GM12878 (cell line): ENCODE measurements at regions not wholly inside any gene's neighbourhood (a gene's known extent, or its start where the extent isn't known, plus 50 kb on each side); places are given as distances from the start of the nearest gene placed in this dataset.

Experiments used
- ATAC-seq: fragments of 200-7000 bp; cut with Tn5 transposase; 3 replicates; pipeline ENCODE4 v1.9.1; 2020; ENCODE audit warnings: mild to moderate bottlenecking, moderate library complexity
- BruUV-seq: library from RNA; stranded (reverse); fragments of 400-500 nt; replicated peaks from 2 replicates; lab custom pipeline; 2021; lab: Mats Ljungman, UMichigan
- CTCF ChIA-PET: fragments of 300-600 bp; sonication (Branson Sonifier 250); formaldehyde crosslinking; extraction: SDS; loops from one replicate; lab custom pipeline; 2021; ENCODE audit warnings: inconsistent platforms; lab: Yijun Ruan, JAX
- POLR2A ChIA-PET: fragments of 350-600 bp; formaldehyde crosslinking; extraction: SDS; loops from one replicate; lab custom pipeline; 2021; ENCODE audit warnings: inconsistent platforms; lab: Charles Lee
- RAD21 ChIA-PET: fragments of 300-600 bp; sonication (Branson Sonifier 250); formaldehyde crosslinking; loops from one replicate; lab custom pipeline; 2023; ENCODE audit warnings: antibody characterized with exemption; ENCODE audit not compliant: unreplicated experiment; lab: Charles Lee
- SMC1A ChIA-PET: fragments of 300-600 bp; sonication (Branson Sonifier 250); formaldehyde crosslinking; loops from one replicate; lab custom pipeline; 2023; ENCODE audit not compliant: unreplicated experiment, uncharacterized antibody; lab: Charles Lee
- DNase-seq: peaks from one replicate; pipeline ENCODE4 v3.0.0-alpha.2; 2011; ENCODE audit warnings: low read depth, low spot score
- FAIRE-seq: peaks from 3 replicates; lab custom pipeline; 2011; peaks lifted over from hg19 to GRCh38; lab: Jason Lieb, UNC
- H2AFZ ChIP-seq: 2 replicates; pipeline ENCODE4 v1.6.0; 2011; ENCODE audit warnings: low read depth, low read length, control low read depth; ENCODE audit not compliant: control insufficient read depth
- H3K27ac ChIP-seq: 2 replicates; pipeline ENCODE4 v1.5.1; 2011; ENCODE audit warnings: control low read depth; ENCODE audit not compliant: control insufficient read depth, insufficient read depth
- H3K27me3 ChIP-seq, 2 experiments: replicated peaks in 1 of 2; 2 replicates each; pipeline versions ENCODE4 v1.6.0 to v1.6.1; 2011; ENCODE audit warnings: low read length in 1 of 2; ENCODE audit not compliant: control insufficient read depth in 2 of 2, insufficient read depth in 2 of 2
- H3K36me3 ChIP-seq, 2 experiments: 2 replicates each; pipeline ENCODE4 v1.5.1; 2011; ENCODE audit warnings: low read length in 1 of 2; ENCODE audit not compliant: control insufficient read depth in 2 of 2, insufficient read depth in 2 of 2
- H3K4me1 ChIP-seq: 2 replicates; pipeline ENCODE4 v1.6.1; 2011; ENCODE audit warnings: mild to moderate bottlenecking, low read length, moderate library complexity, mixed read lengths; ENCODE audit not compliant: control insufficient read depth, insufficient read depth
- H3K4me2 ChIP-seq: 2 replicates; pipeline ENCODE4 v1.6.0; 2011; ENCODE audit warnings: control low read depth; ENCODE audit not compliant: control insufficient read depth, insufficient read depth
- H3K4me3 ChIP-seq: fragments of 200-600 bp; sonication (generic); 2 replicates; pipeline ENCODE4 v1.5.1; 2016
- H3K79me2 ChIP-seq: 2 replicates; pipeline ENCODE4 v1.6.0; 2011; ENCODE audit warnings: low read length; ENCODE audit not compliant: control insufficient read depth, insufficient read depth
- H3K9ac ChIP-seq: 2 replicates; pipeline ENCODE4 v1.8.0; 2011; ENCODE audit warnings: low read length, control low read depth, mixed read lengths; ENCODE audit not compliant: control insufficient read depth, insufficient read depth
- H3K9me3 ChIP-seq: replicated peaks from 3 replicates; pipeline ENCODE4 v1.5.1; 2011; ENCODE audit warnings: mild to moderate bottlenecking, low read length; ENCODE audit not compliant: control insufficient read depth, insufficient read depth
- H4K20me1 ChIP-seq: 2 replicates; pipeline ENCODE4 v1.6.0; 2011; ENCODE audit not compliant: control insufficient read depth, insufficient read depth
- ASH2L ChIP-seq: fragments of 300-600, 200-600 bp; sonication (generic); IDR thresholded peaks from 2 replicates; pipeline ENCODE4 v1.6.1; 2017; ENCODE audit warnings: low read depth, mild to moderate bottlenecking, borderline replicate concordance
- GATAD2B ChIP-seq: fragments of 450-650 bp; conservative IDR thresholded peaks from 2 replicates; pipeline ENCODE4 v1.6.1; 2017; ENCODE audit warnings: low read depth, mild to moderate bottlenecking, moderate library complexity
- IKZF1 ChIP-seq: fragments of 450-650 bp; conservative IDR thresholded peaks from 2 replicates; pipeline ENCODE4 v1.6.1; 2017; ENCODE audit warnings: antibody characterized with exemption, mild to moderate bottlenecking
- KDM1A ChIP-seq: fragments of 200-600 bp; sonication (generic); IDR thresholded peaks from 2 replicates; pipeline ENCODE4 v1.6.1; 2016; ENCODE audit warnings: borderline replicate concordance
- PAX5 ChIP-seq: IDR thresholded peaks from 2 replicates; pipeline ENCODE4 v1.6.1; 2011; ENCODE audit warnings: low read depth, low read length, borderline replicate concordance
- POU2F2 ChIP-seq: IDR thresholded peaks from 3 replicates; pipeline ENCODE4 v1.6.1; 2011; ENCODE audit warnings: low read depth, mild to moderate bottlenecking, low read length, borderline replicate concordance
- WRNIP1 ChIP-seq: IDR thresholded peaks from 2 replicates; pipeline ENCODE4 v1.6.1; 2011; ENCODE audit warnings: low read depth, low read length, improper control_type of control experiment, borderline replicate concordance
- YBX1 ChIP-seq: fragments of 450-650 bp; IDR thresholded peaks from 2 replicates; pipeline ENCODE4 v1.6.1; 2016; ENCODE audit warnings: antibody characterized with exemption
- YY1 ChIP-seq: IDR thresholded peaks from 2 replicates; pipeline ENCODE4 v1.6.1; 2011; ENCODE audit warnings: low read depth, mild to moderate bottlenecking, low read length
- WGBS: methylation state at CpG from one replicate; pipeline ENCODE4 v1.1.6; 2016; ENCODE audit warnings: low lambda C conversion rate; ENCODE audit not compliant: insufficient replicate concordance, insufficient coverage; ENCODE audit errors: missing lambda C conversion rate; 5-methylcytosine and 5-hydroxymethylcytosine counted together
- in situ Hi-C: fragments of 300-500 bp; cut with MboI; formaldehyde crosslinking; loops from 9 replicates; pipeline ENCODE4 v1.14.3; 2018; ENCODE audit warnings: mixed read lengths
- intact Hi-C: fragments of 100-400 bp; cut with micrococcal nuclease; formaldehyde crosslinking; loops from one replicate; pipeline ENCODE4 v1.14.2; 2022; ENCODE audit not compliant: unreplicated experiment
- TF ChIP-seq, protein P1 (sequence below): fragments of 450-650 bp; IDR thresholded peaks from 2 replicates; pipeline ENCODE4 v1.6.1; 2018; ENCODE audit warnings: borderline replicate concordance, mild to moderate bottlenecking; ENCODE audit not compliant: partially characterized antibody
- TF ChIP-seq, protein P2 (sequence below): IDR thresholded peaks from 2 replicates; pipeline ENCODE4 v1.6.1; 2011; ENCODE audit warnings: borderline replicate concordance, low read depth, mild to moderate bottlenecking, moderate library complexity, low read length; ENCODE audit not compliant: insufficient read depth, poor library complexity, severe bottlenecking
- TF ChIP-seq, protein P3 (sequence below): fragments of 450-650 bp; formaldehyde crosslinking; IDR thresholded peaks from 2 replicates; pipeline ENCODE4 v1.4.0; 2020; ENCODE audit warnings: mild to moderate bottlenecking, moderate library complexity
- TF ChIP-seq, protein P4 (sequence below): fragments of 450-650 bp; IDR thresholded peaks from 2 replicates; pipeline ENCODE4 v1.6.1; 2016; ENCODE audit warnings: mild to moderate bottlenecking, moderate library complexity, borderline replicate concordance

DNA sequence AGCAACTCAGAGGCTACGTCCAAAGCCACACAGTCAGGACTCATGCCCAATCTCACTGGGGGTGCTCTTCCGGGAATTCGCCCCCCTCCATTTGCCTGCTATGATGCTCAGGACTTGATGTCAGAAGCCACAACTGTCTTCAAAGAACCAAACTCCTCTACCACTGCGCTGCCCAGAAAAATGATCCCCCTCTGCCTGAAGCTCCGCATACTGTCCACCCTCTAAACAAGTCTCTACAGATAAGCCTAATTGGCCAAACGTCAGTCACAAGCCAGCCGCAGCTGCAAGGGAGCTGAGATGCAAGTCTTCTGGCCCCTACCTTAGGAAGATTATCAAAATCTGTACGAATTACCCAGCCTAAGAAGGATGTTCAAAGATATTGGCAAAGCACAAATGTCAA, 294.6 kb downstream of the BUD13 start:
- no peak overlapping the region for H3K9ac ChIP-seq
- no peaks in the 10 kb centered on the region for H4K20me1 ChIP-seq
- ChIA-PET POLR2A (no interaction called here), CTCF (interaction anchor here (0.6 to 1.0 kb wide), 2 partner anchors 147 to 164 kb away, joined by 3 read pairs; no protein-coding TSS in a partner anchor), RAD21 (no interaction called here), SMC1A (no interaction called here)
- H3K27ac ChIP-seq = no peak overlapping the region
- no TSS peak for BruUV-seq
- H3K27me3 ChIP-seq = peaks cover 0 to 1% of the 10 kb centered on the region in 2 experiments; a peak in 2 of 4 replicates
- FAIRE-seq (no peak), ATAC-seq (no peak), DNase-seq (no peak)
- no peaks in the 10 kb centered on the region for H3K9me3 ChIP-seq
- 22% methylated on average over 8 of the region's 8 CpGs for WGBS
- intact Hi-C loops (no loop called here), in situ Hi-C loops (no loop called here)
- no peak overlapping the region for H2AFZ ChIP-seq
- no peaks in the 10 kb centered on the region for H3K4me1 ChIP-seq
- no peaks in the 10 kb centered on the region for H3K36me3 ChIP-seq
- no peak overlapping the region for H3K4me3 ChIP-seq
- H3K4me2 ChIP-seq = no peak overlapping the region
- H3K79me2 ChIP-seq = no peaks in the 10 kb centered on the region
- TF ChIP-seq, protein P1, sequence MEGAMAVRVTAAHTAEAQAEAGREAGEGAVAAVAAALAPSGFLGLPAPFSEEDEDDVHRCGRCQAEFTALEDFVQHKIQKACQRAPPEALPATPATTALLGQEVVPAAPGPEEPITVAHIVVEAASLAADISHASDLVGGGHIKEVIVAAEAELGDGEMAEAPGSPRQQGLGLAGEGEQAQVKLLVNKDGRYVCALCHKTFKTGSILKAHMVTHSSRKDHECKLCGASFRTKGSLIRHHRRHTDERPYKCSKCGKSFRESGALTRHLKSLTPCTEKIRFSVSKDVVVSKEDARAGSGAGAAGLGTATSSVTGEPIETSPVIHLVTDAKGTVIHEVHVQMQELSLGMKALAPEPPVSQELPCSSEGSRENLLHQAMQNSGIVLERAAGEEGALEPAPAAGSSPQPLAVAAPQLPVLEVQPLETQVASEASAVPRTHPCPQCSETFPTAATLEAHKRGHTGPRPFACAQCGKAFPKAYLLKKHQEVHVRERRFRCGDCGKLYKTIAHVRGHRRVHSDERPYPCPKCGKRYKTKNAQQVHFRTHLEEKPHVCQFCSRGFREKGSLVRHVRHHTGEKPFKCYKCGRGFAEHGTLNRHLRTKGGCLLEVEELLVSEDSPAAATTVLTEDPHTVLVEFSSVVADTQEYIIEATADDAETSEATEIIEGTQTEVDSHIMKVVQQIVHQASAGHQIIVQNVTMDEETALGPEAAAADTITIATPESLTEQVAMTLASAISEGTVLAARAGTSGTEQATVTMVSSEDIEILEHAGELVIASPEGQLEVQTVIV = no peak
- no peak for TF ChIP-seq IKZF1
- TF ChIP-seq, protein P2, sequence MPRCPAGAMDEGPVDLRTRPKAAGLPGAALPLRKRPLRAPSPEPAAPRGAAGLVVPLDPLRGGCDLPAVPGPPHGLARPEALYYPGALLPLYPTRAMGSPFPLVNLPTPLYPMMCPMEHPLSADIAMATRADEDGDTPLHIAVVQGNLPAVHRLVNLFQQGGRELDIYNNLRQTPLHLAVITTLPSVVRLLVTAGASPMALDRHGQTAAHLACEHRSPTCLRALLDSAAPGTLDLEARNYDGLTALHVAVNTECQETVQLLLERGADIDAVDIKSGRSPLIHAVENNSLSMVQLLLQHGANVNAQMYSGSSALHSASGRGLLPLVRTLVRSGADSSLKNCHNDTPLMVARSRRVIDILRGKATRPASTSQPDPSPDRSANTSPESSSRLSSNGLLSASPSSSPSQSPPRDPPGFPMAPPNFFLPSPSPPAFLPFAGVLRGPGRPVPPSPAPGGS = no peak
- TF ChIP-seq, protein P3, sequence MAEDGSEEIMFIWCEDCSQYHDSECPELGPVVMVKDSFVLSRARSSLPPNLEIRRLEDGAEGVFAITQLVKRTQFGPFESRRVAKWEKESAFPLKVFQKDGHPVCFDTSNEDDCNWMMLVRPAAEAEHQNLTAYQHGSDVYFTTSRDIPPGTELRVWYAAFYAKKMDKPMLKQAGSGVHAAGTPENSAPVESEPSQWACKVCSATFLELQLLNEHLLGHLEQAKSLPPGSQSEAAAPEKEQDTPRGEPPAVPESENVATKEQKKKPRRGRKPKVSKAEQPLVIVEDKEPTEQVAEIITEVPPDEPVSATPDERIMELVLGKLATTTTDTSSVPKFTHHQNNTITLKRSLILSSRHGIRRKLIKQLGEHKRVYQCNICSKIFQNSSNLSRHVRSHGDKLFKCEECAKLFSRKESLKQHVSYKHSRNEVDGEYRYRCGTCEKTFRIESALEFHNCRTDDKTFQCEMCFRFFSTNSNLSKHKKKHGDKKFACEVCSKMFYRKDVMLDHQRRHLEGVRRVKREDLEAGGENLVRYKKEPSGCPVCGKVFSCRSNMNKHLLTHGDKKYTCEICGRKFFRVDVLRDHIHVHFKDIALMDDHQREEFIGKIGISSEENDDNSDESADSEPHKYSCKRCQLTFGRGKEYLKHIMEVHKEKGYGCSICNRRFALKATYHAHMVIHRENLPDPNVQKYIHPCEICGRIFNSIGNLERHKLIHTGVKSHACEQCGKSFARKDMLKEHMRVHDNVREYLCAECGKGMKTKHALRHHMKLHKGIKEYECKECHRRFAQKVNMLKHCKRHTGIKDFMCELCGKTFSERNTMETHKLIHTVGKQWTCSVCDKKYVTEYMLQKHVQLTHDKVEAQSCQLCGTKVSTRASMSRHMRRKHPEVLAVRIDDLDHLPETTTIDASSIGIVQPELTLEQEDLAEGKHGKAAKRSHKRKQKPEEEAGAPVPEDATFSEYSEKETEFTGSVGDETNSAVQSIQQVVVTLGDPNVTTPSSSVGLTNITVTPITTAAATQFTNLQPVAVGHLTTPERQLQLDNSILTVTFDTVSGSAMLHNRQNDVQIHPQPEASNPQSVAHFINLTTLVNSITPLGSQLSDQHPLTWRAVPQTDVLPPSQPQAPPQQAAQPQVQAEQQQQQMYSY (CRISPR knock-in tag) = no peak
- no peak for TF ChIP-seq ASH2L
- no peak for TF ChIP-seq GATAD2B
- TF ChIP-seq YY1 = no peak
- TF ChIP-seq, protein P4, sequence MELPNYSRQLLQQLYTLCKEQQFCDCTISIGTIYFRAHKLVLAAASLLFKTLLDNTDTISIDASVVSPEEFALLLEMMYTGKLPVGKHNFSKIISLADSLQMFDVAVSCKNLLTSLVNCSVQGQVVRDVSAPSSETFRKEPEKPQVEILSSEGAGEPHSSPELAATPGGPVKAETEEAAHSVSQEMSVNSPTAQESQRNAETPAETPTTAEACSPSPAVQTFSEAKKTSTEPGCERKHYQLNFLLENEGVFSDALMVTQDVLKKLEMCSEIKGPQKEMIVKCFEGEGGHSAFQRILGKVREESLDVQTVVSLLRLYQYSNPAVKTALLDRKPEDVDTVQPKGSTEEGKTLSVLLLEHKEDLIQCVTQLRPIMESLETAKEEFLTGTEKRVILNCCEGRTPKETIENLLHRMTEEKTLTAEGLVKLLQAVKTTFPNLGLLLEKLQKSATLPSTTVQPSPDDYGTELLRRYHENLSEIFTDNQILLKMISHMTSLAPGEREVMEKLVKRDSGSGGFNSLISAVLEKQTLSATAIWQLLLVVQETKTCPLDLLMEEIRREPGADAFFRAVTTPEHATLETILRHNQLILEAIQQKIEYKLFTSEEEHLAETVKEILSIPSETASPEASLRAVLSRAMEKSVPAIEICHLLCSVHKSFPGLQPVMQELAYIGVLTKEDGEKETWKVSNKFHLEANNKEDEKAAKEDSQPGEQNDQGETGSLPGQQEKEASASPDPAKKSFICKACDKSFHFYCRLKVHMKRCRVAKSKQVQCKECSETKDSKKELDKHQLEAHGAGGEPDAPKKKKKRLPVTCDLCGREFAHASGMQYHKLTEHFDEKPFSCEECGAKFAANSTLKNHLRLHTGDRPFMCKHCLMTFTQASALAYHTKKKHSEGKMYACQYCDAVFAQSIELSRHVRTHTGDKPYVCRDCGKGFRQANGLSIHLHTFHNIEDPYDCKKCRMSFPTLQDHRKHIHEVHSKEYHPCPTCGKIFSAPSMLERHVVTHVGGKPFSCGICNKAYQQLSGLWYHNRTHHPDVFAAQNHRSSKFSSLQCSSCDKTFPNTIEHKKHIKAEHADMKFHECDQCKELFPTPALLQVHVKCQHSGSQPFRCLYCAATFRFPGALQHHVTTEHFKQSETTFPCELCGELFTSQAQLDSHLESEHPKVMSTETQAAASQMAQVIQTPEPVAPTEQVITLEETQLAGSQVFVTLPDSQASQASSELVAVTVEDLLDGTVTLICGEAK = no peak
- no peak for TF ChIP-seq KDM1A
- no peak for TF ChIP-seq POU2F2
- no peak for TF ChIP-seq PAX5
- no peak for TF ChIP-seq WRNIP1
- no peak for TF ChIP-seq YBX1
